ENCODE measurements at regions not wholly inside any gene's neighbourhood (a gene's known extent, or its start where the extent isn't known, plus 50 kb on each side); places are given as distances from the start of the nearest gene placed in this dataset.

DNA sequence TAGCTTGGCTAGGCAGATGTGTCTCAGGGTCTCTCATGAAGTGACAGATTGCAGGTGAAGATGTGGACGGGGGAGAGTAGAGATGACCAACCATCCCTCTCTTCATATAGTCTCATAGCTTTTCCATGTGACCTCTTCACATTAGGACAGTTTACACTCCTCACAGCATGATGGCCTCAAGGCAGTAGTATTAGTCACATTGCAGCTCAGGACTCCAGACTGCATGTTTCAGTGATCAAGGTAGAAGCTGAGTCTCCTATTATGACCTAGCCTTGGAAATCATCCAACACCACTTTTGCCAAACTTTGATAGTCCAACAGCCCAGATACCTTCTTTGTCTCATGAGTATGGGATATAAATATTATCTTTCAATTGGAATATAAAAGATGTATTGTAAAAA, 147.7 kb downstream of the GASK1B start:
- H3K36me3 ChIP-seq (ENCODE audit: control insufficient read depth, insufficient read depth, low read length), result no peaks in the 10 kb centered on the region
- H3K27ac Mint-ChIP-seq, result no peak overlapping the region
- no peaks in the 10 kb centered on the region for H3K4me1 ChIP-seq (ENCODE audit: control insufficient read depth, insufficient read depth, low read length)
- WGBS (ENCODE audit: insufficient coverage), result 100% methylated on average over 1 of the region's 1 CpG
- H3K9me3 ChIP-seq (ENCODE audit: control insufficient read depth, insufficient read depth, low read length), result peaks cover 13% of the 10 kb centered on the region
- DNase-seq (no peak), ATAC-seq (no peak)
- TF ChIP-seq, protein P1, sequence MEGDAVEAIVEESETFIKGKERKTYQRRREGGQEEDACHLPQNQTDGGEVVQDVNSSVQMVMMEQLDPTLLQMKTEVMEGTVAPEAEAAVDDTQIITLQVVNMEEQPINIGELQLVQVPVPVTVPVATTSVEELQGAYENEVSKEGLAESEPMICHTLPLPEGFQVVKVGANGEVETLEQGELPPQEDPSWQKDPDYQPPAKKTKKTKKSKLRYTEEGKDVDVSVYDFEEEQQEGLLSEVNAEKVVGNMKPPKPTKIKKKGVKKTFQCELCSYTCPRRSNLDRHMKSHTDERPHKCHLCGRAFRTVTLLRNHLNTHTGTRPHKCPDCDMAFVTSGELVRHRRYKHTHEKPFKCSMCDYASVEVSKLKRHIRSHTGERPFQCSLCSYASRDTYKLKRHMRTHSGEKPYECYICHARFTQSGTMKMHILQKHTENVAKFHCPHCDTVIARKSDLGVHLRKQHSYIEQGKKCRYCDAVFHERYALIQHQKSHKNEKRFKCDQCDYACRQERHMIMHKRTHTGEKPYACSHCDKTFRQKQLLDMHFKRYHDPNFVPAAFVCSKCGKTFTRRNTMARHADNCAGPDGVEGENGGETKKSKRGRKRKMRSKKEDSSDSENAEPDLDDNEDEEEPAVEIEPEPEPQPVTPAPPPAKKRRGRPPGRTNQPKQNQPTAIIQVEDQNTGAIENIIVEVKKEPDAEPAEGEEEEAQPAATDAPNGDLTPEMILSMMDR (IDR thresholded peaks at IDR 0.05), result no peak
- no peaks in the 10 kb centered on the region for H3K27me3 Mint-ChIP-seq (ENCODE audit: low read depth in 2 of 2)
- H3K4me1 Mint-ChIP-seq, result no peaks in the 10 kb centered on the region
- H3K36me3 Mint-ChIP-seq, result peaks cover 5% of the 10 kb centered on the region
- no peak overlapping the region for H3K4me3 ChIP-seq (ENCODE audit: low read length)
- intact Hi-C loops (cut with micrococcal nuclease), result no loop called here
- no peak overlapping the region for H3K4me3 Mint-ChIP-seq
- no peak overlapping the region for H3K27ac ChIP-seq (ENCODE audit: low read length)
- H3K9me3 Mint-ChIP-seq, result peaks cover 2 to 14% of the 10 kb centered on the region in 2 donors
- no peaks in the 10 kb centered on the region for H3K27me3 ChIP-seq (ENCODE audit: control insufficient read depth, insufficient read depth, low read length)

DNA sequence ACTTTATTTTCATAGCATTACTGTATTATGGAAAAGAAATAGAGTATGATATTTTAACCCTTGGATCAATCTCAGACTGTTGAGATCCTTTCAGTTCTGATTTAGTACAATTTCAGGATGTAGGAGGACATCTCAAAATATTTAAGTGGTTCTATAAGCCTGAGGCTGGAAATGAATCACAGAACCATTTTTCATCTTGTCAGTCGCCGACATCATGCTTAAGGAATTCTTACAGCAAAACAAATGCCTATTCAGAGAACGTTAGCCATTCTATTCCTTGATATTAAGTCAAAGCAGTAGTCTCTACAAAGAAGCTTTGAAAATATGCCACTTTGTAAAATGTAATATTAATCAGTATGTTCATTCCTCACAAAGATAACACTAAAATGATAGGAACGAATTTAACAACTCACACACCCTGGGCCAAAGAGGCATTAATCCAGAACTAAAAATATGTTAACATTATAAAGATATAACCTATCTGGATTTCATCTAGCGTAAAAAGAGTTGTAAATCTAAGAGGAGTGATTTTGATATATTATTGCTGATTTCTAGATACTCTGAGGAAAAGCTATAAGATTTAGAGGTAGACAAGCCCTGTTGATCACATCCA, 152.0 kb downstream of the GASK1B start:
- no peak overlapping the region for H3K27ac ChIP-seq (ENCODE audit: low read length)
- Mint-ChIP-seq H3K9me3 (peaks cover 8% of the 10 kb centered on the region in 2 donors), H3K36me3 (no peaks in the 10 kb centered on the region), H3K4me3 (no peak overlapping the region), H3K4me1 (no peaks in the 10 kb centered on the region), H3K27me3 (ENCODE audit: low read depth in 2 of 2) (no peaks in the 10 kb centered on the region), H3K27ac (no peak overlapping the region)
- H3K27me3 ChIP-seq (ENCODE audit: control insufficient read depth, insufficient read depth, low read length), result no peaks in the 10 kb centered on the region
- no peaks in the 10 kb centered on the region for H3K36me3 ChIP-seq (ENCODE audit: control insufficient read depth, insufficient read depth, low read length)
- no peak overlapping the region for H3K4me3 ChIP-seq (ENCODE audit: low read length)
- no peaks in the 10 kb centered on the region for H3K9me3 ChIP-seq (ENCODE audit: control insufficient read depth, insufficient read depth, low read length)
- TF ChIP-seq, protein P1 (IDR thresholded peaks at IDR 0.05), result no peak
- WGBS (ENCODE audit: insufficient coverage), result 79% methylated on average over 4 of the region's 5 CpGs
- H3K4me1 ChIP-seq (ENCODE audit: control insufficient read depth, insufficient read depth, low read length), result no peaks in the 10 kb centered on the region
- intact Hi-C loops (cut with micrococcal nuclease), result no loop called here
- ATAC-seq (no peak), DNase-seq (no peak)

DNA sequence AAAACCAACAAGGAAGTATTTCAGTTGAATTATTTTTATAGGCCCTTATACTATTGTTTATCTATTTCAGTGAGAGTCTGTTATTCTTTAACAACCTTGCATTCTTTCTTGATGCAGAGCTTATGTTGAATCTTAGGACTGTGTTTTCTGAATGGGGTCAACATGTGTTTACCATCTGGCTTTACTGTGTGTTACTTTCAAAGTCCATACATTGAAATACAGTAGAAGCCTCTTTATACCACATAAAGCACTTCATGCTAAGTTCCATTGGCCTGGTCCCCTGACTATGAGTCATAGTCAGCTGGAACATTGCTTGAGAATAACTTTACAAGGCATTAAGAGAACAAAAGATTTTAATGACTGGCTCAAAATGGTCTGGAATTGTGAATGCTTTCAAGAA, 152.6 kb downstream of the GASK1B start:
- no peak for ATAC-seq
- no peak overlapping the region for H3K4me3 ChIP-seq (ENCODE audit: low read length)
- no peaks in the 10 kb centered on the region for H3K4me1 Mint-ChIP-seq
- no peak for DNase-seq
- no peaks in the 10 kb centered on the region for H3K27me3 Mint-ChIP-seq (ENCODE audit: low read depth in 2 of 2)
- no peaks in the 10 kb centered on the region for H3K36me3 Mint-ChIP-seq
- H3K27ac ChIP-seq (ENCODE audit: low read length), result no peak overlapping the region
- H3K36me3 ChIP-seq (ENCODE audit: control insufficient read depth, insufficient read depth, low read length), result no peaks in the 10 kb centered on the region
- no peaks in the 10 kb centered on the region for H3K4me1 ChIP-seq (ENCODE audit: control insufficient read depth, insufficient read depth, low read length)
- H3K27ac Mint-ChIP-seq, result no peak overlapping the region
- intact Hi-C loops (cut with micrococcal nuclease), result no loop called here
- peaks cover 8% of the 10 kb centered on the region in 2 donors for H3K9me3 Mint-ChIP-seq
- no peaks in the 10 kb centered on the region for H3K27me3 ChIP-seq (ENCODE audit: control insufficient read depth, insufficient read depth, low read length)
- H3K4me3 Mint-ChIP-seq, result no peak overlapping the region
- H3K9me3 ChIP-seq (ENCODE audit: control insufficient read depth, insufficient read depth, low read length), result no peaks in the 10 kb centered on the region
- TF ChIP-seq, protein P1 (IDR thresholded peaks at IDR 0.05), result no peak

DNA sequence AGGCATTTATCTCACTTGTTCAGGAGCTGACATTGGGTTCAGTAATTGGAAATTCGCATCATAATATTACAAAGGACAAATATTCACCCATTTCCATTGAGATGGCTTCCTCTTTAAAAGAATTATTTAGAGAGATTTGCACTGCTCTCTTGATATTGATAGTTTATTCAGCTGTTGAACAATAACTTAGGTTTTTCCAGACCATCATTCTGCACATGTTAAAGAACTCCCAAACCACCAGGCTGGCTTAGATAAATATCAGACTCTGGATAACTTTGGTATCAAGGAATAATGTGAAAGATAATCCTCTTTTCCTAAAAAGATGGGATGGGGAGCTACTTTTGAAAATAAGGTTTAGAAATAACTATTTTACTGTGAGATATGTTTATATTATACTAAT, 154.0 kb downstream of the GASK1B start:
- Histone ChIP-seq H3K27ac (ENCODE audit: low read length) (no peak overlapping the region), H3K36me3 (ENCODE audit: control insufficient read depth, insufficient read depth, low read length) (no peaks in the 10 kb centered on the region), H3K9me3 (ENCODE audit: control insufficient read depth, insufficient read depth, low read length) (no peaks in the 10 kb centered on the region), H3K4me1 (ENCODE audit: control insufficient read depth, insufficient read depth, low read length) (no peaks in the 10 kb centered on the region), H3K27me3 (ENCODE audit: control insufficient read depth, insufficient read depth, low read length) (no peaks in the 10 kb centered on the region), H3K4me3 (ENCODE audit: low read length) (no peak overlapping the region)
- no peaks in the 10 kb centered on the region for H3K4me1 Mint-ChIP-seq
- H3K4me3 Mint-ChIP-seq, result no peak overlapping the region
- H3K27ac Mint-ChIP-seq, result no peak overlapping the region
- no peaks in the 10 kb centered on the region for H3K27me3 Mint-ChIP-seq (ENCODE audit: low read depth in 2 of 2)
- ATAC-seq (no peak), DNase-seq (no peak)
- no CpG with 5 or more reads among the region's 1 CpG for WGBS (ENCODE audit: insufficient coverage)
- H3K36me3 Mint-ChIP-seq, result no peaks in the 10 kb centered on the region
- TF ChIP-seq, protein P1 (IDR thresholded peaks at IDR 0.05), result no peak
- H3K9me3 Mint-ChIP-seq, result peaks cover 4 to 8% of the 10 kb centered on the region in 2 donors
- intact Hi-C loops (cut with micrococcal nuclease), result no loop called here
